HG02973 (cell line): ENCODE measurements at regions not wholly inside any gene's neighbourhood (a gene's known extent, or its start where the extent isn't known, plus 50 kb on each side); places are given as distances from the start of the nearest gene placed in this dataset.
"Not testable (repeated sequence)": the region's sequence is repeated elsewhere in the genome, so short reads cannot be mapped to it uniquely, and the experiment has no call there.

Experiments used
- ATAC-seq: cut with Tn5 transposase; IDR thresholded peaks from one replicate; pipeline ENCODE4 v1.9.1; 2021; ENCODE audit warnings: moderate library complexity; ENCODE audit not compliant: unreplicated experiment

DNA sequence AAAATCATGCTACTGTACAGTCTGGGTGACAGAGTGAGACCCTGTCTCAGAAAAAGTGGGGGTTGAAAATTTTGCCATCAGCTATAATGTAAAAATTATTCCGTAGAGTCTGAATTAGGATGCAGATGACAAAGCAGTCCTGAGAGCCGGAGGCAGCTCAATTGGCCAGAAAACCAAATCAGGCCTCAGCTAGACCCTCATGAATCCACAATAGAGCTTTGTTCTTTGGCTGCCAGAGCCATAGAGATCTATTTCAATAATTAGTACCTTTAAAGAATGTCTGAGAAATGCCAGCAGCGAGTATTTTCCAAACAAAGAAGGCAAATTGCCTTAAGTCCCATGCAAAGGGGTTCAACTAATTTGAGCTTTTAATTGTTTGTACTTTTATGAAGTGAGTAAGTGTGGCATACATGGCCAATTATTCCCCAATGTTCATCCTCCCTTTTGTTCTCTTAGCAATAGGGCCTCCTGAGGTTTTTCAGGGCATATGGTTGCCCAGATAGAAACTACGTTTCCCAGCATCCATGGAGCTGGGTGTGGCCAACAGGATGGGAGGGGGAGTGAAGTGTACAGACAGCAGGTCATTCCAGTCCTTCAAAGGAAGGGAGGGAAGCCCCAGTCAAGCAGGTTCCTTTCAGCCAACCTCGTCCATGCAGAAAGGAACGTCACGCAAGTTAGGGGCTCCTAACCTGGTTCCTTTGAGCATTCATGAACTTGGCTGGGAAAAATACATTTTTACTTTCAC is 211.3 kb upstream of the APCDD1 start:
- ATAC-seq, result no peak

DNA sequence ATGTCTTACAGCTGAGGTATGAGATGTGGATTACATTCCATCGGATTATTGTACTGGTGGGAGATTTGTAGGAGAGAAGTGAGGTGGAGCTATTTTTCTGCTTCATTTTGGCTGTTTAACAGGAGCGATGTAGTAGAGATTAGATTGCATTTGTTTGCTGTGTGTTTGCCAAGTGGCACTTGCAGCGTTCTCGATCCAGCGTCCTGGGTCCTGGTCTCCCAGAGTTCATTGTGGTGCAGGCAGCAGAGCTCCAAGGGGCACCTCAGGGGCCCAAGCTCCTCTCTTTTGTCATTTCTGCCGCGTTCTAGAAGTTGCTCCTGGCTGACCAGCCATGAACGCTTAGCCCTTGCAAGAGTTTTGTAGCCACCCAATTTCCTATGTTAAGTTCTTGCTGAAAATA is 210.1 kb upstream of the APCDD1 start:
- ATAC-seq, result no peak

DNA sequence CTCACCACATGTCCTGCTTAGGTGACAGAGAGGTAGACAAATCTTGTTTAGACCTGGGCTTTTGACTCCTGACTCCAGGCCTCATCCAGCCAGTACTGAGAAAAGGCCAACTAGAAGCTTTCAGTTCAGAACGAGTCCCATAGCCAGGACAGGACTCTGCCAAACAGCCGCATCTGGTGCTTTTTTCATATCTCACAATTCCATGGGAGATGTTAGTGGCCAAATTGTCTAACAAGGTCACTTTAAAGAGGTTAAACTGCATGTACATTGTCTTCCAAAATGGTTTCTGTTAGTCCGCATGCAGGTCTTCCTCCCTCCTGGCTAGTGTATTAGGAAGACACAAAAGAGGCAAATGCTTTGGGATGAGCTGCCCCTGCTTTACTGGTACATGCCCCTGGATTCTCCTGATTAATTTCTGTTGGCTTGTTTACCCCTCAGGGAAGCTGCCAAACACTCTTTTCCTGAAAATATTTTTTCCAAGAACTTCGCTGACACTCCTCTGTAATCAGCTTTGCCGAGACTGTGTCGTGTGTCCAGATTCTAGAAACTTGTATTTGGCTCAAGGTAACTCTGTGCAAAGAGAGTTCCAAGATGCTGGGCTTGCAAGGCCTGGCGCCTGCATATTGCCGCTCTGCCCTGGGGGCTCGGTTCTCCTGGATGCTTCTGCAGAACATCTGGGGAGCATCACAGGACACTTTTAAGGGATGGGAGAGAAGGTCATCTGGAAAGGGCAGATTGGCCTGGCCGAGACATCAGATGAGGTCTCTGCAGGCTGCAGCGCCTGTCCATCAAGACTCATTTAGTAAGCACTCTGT is 209.2 kb upstream of the APCDD1 start:
- ATAC-seq, result no peak

DNA sequence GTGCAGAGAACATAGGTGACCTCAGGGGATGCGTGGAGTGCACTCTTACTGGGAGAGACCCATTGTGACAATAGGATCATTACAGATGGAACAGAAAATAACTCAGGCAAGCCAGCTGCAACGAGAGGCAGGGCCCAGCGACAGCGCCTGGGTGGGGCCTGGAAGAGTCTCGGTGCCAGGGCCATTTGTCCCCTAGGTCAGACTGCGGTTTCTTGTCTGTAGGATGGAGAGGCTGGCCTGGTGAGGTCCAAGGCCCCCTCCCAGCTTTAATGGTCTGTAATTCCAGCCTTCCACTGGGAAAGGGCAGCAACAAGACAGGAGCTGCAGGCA is 208.6 kb upstream of the APCDD1 start:
- no peak for ATAC-seq

DNA sequence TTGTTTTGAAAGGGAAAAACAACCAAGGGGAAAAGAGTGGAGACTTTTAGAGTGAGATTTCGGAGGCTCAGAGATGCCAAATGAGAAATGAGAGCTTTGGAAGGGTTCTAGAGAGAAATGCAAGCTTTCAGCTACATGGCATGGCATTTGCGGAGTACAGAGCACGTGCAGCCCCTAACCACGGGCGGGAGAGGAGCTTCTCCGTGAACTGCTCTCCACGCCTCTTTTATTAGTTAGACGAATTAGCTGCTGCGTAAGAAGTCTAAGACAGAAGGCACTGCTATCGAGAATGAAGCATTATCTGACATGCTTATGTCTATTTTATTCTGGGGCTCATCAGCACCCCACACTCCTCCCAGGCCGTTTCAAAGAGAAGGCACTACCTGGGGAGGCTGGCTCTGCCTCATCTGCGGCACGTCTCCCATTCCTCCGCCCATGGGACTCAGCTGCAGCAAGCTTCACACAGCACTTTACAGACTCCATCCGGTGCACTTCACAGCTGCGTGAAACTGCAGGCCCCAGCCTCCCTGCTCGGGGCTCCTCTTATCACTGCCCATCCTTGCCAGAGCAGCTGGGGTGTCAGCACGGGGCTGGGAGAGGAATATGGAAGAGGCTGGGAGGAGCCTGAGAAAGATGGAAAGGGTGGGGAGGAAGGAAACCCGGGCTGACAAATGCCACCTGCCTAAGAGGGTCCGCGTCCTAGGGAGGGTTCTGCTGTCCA is 207.3 kb upstream of the APCDD1 start:
- no peak for ATAC-seq

DNA sequence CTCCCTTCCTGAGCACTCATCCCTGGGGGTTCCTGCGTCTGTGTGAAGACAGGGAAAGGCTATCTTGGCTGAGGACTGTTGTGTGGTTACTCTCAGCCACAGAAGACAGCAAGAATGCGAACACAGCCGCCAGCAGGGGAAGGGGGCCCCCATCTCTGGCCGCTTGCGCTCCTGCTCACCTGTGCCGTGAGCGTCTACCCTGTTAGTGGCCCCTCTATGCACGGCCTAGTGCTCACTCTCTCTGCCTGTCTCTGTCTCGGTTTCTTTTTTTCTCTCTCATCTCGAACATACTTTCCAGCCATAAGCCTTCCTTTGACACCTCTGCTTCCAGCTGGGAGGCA is 206.7 kb upstream of the APCDD1 start:
- ATAC-seq, result no peak

DNA sequence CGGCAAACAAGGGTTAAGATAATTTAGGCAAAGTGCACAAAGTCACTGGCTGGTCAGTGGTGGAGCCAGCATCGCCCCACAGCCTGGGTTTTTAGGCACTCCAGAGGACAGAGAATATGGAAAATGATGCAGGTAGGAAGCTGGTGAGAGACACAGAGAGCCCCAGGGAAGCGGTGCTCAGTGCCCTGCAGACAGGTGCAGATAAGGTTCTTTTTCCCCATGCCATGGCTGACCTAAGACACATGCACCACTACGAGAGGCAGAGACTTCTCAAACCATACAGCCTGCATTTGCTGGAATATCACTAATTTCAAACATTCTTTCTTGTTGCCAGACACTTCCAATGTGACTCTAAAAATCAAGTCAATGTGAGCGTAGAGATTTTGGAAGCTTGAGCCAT is 205.7 kb upstream of the APCDD1 start:
- ATAC-seq, result no peak

DNA sequence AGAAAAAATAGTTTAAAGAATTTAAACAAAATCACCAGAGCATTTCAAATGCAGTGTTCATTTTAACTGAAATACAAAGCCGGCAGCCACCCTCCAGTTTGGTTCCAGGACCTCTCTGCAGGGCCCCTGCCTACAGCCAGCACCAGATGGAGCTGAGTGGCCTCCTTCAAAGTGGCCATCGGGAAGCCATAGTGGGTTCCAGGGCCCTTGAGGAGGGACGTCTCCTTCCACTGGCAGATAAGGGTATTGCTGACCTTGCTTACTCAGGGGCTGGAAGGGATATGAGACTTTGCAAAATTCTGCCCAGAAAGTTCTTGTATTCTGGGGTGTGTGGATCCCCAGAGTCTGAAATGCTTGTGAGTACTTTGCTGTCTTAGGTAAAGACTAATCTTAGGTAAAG is 205.2 kb upstream of the APCDD1 start:
- ATAC-seq, result no peak

DNA sequence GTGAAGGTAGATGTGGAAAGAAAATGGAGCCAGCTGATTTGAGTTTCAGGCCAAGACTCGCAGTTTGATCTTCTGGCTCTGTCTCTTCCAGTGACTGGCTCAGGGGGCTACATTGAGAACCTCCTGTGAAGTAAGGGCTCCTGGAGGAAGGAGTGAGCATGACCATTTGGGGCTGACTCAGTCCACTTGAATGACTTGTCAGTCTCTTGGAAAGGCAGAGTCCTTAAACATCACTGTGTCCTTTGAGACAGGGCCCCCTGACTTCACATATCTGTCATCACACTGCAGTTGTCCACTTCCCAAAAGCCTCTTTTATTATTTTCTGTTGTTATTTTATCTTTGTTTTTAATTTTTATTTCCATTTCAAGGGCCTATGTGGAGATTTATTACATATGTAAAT is 204.6 kb upstream of the APCDD1 start:
- ATAC-seq, result no peak

DNA sequence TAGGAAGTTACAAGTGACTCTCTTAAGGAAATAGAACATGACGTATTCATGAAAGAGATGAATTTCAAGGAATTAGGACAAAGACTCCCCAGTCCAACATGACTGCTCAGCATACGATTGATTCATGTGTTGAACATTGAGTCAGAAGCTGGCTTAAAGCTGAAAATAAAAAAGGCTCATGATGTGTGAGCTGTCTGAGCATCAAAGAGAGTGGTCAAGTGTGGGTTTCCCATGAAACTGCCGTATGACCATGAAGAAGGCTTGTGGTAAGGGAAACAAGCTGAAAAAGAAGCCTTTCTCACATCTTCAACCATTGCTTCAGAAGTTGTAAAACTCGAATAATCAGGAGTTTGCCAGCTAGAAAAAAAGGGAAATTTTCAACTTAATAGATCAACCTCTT is 201.9 kb upstream of the APCDD1 start:
- ATAC-seq, result no peak

DNA sequence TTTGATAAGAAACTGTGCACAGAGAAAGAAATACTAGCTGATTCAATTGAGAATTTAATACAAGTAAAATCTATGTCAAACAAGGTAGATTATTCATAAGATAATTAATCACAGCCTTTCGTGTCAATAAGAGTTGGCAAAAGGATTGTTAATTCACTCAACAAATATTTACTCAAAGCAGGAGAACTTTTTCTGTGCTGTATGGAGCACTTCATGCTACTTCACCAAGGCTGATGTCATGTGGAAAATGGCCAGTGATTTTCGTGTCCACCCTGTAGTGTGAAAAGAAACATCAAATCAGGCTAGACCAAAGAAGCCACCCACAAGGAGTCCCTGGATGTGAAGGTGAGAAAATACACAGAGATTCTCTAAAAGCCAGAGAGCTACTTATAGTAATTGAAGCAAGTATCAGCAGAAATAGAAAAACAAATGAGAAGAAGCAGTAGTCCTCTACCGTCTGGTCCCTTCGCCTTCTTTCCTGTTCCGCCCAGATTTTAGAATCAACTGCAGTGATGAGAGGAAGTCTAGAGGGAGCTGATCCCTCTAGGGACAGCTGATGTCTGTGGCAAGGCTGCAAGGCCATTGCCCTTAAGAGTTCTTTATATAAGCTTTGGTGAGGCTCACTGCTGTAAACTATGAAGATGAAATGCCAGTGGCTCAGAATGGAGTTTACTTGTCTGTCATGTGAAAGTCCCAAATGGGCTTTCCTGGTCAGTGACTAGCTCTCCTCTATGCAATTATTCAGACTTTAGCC is 201.3 kb upstream of the APCDD1 start:
- no peak for ATAC-seq

DNA sequence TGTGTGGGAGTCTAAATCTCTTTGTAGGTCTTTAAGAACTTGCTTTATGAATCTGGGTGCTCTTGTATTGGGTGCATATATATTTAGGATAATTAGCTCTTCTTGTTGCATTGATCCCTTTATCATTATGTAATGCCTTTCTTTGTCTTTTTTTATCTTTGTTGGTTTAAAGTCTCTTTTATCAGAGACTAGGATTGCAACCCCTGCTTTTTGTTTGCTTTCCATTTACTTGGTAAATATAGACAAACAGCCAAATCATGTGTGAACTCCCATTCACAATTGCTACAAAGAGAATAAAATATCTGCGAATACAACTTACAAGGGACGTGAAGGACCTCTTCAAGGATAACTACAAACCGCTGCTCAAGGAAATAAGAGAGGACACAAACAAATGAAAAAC is 198.2 kb upstream of the APCDD1 start:
- ATAC-seq, result not testable (repeated sequence)

DNA sequence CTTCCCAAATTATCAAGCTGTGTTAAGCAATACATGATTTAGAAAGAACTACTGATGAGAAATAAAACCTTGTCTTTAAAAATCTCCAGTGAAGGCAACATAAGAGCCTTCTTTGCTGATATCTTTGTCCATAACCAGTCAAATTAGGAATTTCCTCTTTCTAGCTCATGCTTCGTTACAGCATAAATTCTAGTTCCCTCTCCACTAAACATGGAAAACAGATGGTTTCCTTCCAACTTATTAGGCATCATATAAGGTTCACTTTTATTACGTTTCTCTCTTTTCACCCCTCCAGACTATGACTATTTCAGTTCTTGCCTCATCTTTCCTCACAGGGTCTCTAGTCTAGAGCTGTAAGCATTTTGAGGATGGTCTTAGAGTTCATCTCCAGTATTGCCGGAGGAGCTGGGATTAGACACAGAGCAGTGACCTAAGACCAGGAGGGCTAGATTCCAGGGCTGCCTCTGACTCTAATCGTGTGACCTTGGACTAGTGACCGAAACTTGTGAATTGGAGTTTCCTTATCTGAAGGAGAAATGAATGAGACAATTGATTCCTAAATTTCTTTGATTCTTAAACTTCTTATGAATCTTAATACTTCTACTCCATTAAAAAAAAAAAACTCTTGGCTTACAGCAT is 195.5 kb upstream of the APCDD1 start:
- no peak for ATAC-seq

DNA sequence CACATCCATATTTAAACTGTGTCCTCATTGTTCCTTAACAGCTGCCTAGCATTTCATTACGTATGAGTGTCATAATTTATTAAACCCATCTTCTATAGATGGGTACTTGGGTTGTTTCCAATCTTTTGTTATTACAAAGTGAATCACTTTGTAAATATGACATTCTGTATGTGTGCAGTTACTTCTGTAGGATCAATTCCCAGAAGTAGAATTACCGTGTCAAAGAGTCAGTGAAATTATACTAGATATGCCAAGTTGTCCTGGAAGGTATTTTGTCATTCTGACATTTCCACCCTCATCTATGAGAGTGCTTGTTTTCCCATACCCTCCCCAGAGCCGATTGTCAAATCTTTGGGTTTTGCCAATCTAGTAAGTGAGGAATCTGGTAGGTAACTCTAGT is 194.5 kb upstream of the APCDD1 start:
- no peak for ATAC-seq

DNA sequence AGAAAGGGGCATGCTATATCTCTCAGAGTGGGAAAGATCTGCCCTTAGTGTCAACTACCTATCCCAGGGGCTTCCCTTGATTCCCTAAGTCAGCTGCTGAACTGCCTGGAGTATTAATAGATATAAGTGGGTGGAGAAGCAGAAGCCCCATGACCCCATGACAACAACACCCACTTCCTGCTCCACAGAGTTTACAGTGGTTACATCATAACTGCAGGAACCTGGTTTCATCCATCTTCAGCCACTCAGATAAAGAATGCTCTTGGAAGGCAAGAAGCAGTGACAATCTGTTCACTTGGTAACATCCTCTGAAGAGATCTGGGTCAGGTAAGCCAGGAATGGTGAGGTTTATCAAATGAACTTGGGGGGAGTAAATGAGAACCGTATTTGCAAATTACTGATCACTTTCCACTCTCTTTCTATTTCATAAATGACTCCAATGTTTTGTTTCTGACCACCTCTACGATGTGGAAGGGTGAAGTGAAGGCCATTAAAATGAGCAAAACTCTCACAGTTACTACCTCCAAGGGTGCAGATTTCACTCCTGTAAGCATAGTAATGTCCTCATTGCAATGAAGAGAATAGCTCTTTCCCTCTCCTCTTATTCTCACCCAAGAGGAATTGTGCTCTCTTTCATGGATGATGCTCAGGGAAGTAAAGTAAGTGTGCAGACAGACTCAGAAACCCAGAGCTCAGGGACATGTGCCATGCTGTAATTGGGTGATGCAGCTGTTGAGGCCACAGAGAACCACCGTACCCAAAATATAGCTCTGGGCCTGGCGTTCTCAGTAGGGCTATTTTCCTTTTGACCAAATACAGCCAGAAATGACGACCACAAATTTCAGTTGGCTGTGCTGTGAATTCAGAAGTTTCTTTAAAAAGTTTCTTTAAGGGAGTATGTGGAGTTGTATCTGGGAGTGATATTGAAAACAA is 192.8 kb upstream of the APCDD1 start:
- ATAC-seq, result no peak

DNA sequence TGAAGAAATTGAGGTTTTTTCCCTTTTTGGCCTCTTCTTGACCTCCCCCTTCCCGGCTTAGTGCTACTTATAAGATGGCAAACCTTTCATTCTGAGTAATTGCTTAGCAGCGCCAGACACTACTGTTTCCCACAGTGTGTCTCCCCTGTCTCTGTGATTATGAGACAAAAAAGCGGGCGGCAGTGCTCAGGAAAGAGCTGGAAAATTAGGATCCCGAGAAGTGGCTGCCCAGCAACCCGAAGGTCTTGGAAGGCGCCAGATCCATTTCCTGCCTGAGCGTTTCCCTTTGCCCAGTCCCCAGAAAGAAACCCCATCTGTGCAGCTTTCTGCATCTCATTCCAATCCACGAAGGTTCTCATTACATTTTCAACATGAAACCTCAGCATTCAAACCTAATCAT is 191.9 kb upstream of the APCDD1 start:
- ATAC-seq, result no peak

DNA sequence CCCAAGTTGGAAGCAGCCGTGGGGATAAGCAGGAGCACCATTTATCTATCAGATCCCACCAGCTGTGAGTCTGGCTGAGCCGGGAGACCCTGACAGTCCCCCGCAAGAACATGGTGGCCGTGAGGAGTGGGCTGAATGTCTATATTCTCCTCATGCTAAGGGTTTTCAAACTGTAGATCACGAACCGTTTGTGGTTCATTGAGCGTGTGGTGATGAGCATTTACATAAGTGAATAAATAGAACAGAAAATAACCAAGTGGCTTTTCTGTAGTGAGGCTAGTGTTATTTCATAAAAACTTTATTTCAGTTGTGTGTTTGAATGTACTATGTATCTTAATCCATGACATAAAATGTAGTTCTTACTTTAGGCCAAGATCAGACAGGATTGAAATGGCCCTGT is 190.2 kb upstream of the APCDD1 start:
- no peak for ATAC-seq

DNA sequence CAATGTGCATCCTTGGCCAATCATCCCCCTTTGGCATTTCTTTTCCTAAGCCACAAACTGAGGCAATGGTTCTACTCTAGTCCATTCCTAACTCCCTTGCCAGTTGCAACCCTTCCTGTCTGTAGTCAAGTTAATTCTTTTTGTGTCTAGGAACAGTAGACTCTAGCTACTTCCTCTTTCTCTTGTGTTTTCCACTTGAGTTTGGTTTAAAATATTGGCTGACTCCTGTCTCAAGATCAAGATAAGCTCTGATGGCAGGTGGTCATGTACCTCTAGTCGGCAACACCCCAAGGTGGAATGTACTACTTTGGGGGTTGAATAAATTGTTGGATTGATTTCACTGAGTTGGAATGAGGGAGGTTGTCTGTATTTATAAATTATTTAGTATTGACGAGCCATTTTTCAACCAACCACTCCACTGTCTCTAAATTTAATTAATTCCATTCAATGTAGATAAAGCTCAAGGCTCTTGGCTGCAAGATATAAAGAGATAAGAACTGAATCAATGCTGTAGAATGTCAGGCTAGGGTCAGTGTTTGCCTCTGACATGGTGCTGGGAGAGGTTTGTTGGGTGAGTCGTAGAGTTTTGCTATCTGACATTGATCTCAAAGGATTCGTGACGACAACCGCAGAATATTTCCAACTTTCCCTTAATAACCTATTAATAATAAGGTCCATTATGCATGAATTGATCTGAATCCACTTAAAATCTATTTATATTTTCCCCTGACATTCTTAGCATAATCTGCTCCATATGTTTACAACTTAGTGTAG is 188.7 kb upstream of the APCDD1 start:
- no peak for ATAC-seq

DNA sequence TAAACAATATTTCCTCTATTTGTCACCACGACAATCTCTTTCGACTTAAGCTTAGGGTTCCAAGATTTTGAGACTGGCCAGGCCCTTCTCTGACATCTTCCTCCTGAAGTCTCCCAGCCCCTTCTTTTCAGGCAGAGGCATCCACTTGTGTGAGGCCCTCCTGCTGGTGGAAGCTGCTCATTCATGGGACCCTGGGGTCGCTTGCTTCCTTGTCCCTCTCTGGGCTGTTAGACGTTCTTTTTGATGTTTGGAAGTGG is 188.2 kb upstream of the APCDD1 start:
- no peak for ATAC-seq
